ENCODE measurements at regions not wholly inside any gene's neighbourhood (a gene's known extent, or its start where the extent isn't known, plus 50 kb on each side); places are given as distances from the start of the nearest gene placed in this dataset.

DNA sequence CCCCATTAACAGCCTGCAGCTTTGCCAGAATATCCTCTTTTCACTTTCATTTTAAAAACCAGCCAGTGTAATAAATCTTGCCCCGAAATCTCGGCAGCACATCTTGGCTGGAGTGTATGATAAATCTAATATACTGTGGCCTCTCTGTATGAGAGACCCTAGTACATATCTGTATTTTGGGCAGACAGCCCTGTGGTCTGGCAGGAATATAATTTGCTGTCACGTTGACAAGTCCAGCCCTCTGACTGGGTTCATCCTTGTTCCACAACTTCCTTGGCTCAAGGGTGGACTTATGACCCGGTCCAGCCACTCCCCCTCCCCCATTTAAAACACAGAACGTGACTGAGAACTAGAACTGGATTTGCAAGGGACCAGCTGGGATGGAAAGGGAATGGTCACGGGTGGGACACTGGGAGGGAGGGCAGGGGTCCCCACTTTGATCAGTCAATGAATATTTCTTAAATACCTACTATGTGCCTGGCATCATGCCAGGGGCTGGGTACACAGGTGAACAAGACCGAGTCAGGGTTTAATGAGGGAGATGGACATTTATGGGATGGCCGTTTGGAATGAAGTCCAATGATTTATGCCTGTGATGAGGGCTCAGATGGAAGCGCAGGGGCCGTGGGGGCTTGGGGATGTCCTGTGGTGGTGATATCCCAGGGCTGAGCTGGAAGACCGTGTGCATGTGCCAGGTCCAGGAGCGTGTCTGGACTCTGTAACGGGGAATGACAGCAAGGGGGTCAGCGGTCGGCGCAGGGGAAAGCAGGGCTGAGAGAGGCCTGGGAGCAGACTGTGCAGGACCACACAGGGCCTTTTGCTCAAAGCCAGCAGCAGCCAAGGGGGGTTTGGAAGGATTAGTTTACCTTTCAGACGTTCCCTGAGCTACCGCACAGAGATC, 190.5 kb downstream of the PHETA1 start:
- Histone ChIP-seq H3K27ac (no peak overlapping the region), H3K27me3 (peaks cover 0 to 83% of the 10 kb centered on the region in 2 donors), H3K4me1 (peaks cover 0 to 6% (median 0%) of the 10 kb centered on the region in 4 donors), H3K36me3 (no peaks in the 10 kb centered on the region), H3K9me3 (no peaks in the 10 kb centered on the region), H3K4me3 (no peak overlapping the region)
- TF ChIP-seq, protein P1, sequence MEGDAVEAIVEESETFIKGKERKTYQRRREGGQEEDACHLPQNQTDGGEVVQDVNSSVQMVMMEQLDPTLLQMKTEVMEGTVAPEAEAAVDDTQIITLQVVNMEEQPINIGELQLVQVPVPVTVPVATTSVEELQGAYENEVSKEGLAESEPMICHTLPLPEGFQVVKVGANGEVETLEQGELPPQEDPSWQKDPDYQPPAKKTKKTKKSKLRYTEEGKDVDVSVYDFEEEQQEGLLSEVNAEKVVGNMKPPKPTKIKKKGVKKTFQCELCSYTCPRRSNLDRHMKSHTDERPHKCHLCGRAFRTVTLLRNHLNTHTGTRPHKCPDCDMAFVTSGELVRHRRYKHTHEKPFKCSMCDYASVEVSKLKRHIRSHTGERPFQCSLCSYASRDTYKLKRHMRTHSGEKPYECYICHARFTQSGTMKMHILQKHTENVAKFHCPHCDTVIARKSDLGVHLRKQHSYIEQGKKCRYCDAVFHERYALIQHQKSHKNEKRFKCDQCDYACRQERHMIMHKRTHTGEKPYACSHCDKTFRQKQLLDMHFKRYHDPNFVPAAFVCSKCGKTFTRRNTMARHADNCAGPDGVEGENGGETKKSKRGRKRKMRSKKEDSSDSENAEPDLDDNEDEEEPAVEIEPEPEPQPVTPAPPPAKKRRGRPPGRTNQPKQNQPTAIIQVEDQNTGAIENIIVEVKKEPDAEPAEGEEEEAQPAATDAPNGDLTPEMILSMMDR (IDR thresholded peaks at IDR 0.05): no peak
- intact Hi-C loops (cut with DNase I; ENCODE audit: low total_unique reads): no loop called here
- no peak for DNase-seq

DNA sequence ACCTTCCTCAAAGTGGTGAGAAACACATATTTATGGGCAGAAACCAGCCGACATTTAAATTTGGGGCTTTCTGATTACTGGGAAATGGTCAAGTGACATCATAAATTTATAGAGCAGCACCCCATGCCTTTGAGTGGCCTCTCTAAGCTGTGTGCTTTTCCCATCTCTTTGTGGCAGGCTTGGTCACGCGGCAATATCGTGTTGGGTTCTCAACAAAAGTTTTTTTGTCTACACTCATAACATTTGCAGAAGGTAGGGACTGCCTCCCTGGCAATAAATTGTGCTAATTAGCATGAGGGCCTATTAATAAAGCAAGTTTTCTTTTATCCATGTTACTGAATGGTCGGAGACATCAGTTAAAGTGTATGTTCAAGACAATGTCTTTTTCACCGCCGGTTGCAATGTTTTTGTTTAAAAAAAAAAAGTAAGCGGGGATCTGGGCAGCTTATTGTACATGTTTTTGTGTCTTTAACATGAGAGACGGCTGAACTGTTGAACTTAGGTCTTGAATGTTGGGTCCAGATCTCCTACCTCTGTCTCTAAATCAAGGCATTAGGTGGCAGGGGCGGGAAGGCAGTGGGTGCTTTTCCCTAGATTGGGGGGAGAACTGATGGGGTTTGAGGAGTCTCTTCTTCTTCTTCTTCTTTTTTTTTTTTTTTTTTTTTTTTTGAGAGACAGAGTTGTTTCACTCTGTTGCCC, 193.3 kb downstream of the PHETA1 start:
- no peaks in the 10 kb centered on the region for H3K9me3 ChIP-seq
- H3K4me1 ChIP-seq: peaks cover 0 to 6% (median 0%) of the 10 kb centered on the region in 4 donors
- no peaks in the 10 kb centered on the region for H3K36me3 ChIP-seq
- no peak overlapping the region for H3K4me3 ChIP-seq
- H3K27ac ChIP-seq: no peak overlapping the region
- TF ChIP-seq, protein P1 (IDR thresholded peaks at IDR 0.05): no peak
- DNase-seq: no peak
- intact Hi-C loops (cut with DNase I; ENCODE audit: low total_unique reads): no loop called here
- peaks cover 0 to 80% of the 10 kb centered on the region in 2 donors for H3K27me3 ChIP-seq

- DNase-seq: no peak
- Histone ChIP-seq H3K4me3 (no peak overlapping the region), H3K27me3 (peaks cover 0 to 75% of the 10 kb centered on the region in 2 donors), H3K36me3 (no peaks in the 10 kb centered on the region), H3K9me3 (no peaks in the 10 kb centered on the region), H3K27ac (no peak overlapping the region), H3K4me1 (peaks cover 0 to 6% (median 0%) of the 10 kb centered on the region in 4 donors)
- intact Hi-C loops (cut with DNase I; ENCODE audit: low total_unique reads): no loop called here
- TF ChIP-seq, protein P1 (IDR thresholded peaks at IDR 0.05): no peak
These were observed 193.9 kb downstream of the PHETA1 start for GRCh38 chr12:111174961-111175345.

- H3K4me1 ChIP-seq: peaks cover 0 to 6% (median 0%) of the 10 kb centered on the region in 4 donors
- H3K27me3 ChIP-seq: peaks cover 0 to 71% of the 10 kb centered on the region in 2 donors
- no peak overlapping the region for H3K27ac ChIP-seq
- H3K4me3 ChIP-seq: no peak overlapping the region
- TF ChIP-seq, protein P1 (IDR thresholded peaks at IDR 0.05): no peak
- H3K9me3 ChIP-seq: no peaks in the 10 kb centered on the region
- DNase-seq: no peak
- H3K36me3 ChIP-seq: no peaks in the 10 kb centered on the region
- intact Hi-C loops (cut with DNase I; ENCODE audit: low total_unique reads): no loop called here
These were observed 194.5 kb downstream of the PHETA1 start for GRCh38 chr12:111174251-111174960.

DNA sequence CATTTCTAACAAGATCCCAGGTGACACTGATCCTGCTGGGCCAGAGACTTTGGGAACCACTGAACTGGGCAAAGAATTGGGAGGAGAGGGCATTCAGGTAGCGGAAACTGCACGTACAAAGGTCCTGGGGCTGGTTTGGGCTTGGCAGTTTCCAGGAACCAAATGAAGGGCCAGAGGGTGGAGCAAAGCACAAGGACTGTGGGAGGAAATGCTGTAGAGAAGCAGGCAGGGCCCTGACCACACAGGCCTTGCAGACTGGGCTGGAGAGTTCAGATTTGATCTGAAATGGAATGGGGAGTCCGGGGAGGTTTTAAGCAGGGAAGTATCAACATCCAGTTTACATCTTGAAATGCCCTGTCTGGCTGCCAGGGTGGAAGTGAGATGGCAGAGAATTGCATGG, 195.1 kb downstream of the PHETA1 start:
- TF ChIP-seq, protein P1 (IDR thresholded peaks at IDR 0.05): no peak
- intact Hi-C loops (cut with DNase I; ENCODE audit: low total_unique reads): no loop called here

More for the DNA sequence above, 195.1 kb downstream of the PHETA1 start:
- no peak for DNase-seq
- Histone ChIP-seq H3K27ac (no peak overlapping the region), H3K4me1 (peaks cover 0 to 6% (median 0%) of the 10 kb centered on the region in 4 donors), H3K4me3 (no peak overlapping the region), H3K27me3 (peaks cover 0 to 67% of the 10 kb centered on the region in 2 donors), H3K9me3 (no peaks in the 10 kb centered on the region), H3K36me3 (no peaks in the 10 kb centered on the region)
